ENCODE measurements at regions not wholly inside any gene's neighbourhood (a gene's known extent, or its start where the extent isn't known, plus 50 kb on each side); places are given as distances from the start of the nearest gene placed in this dataset.
"Not testable (repeated sequence)": the region's sequence is repeated elsewhere in the genome, so short reads cannot be mapped to it uniquely, and the experiment has no call there.

DNA sequence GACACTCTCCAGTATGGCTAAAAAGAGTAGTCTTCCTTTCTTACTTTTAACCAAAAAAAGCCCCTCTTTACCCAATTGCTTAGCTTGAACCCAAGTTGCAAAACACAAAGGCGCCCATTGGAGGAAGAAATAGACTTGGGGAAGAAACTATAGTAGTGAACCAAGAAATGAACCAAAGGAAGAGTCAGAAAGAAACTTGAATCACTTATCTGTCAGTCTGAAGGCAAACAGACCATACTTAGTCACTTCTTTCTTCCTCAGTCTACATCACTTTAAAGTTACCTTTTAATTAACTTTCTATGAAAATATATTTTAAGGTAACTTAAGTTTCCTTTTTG lies 161.4 kb upstream of the GIMD1 start:
- no peak overlapping the region for H3K4me3 ChIP-seq
- H3K36me3 ChIP-seq, result no peaks in the 10 kb centered on the region
- WGBS, 2 donors, result 60 to 80% methylated on average over 1 of the region's 1 CpG
- no peak for ATAC-seq (ENCODE audit: low FRiP score in 2 of 2)
- no peak overlapping the region for H3K27ac ChIP-seq
- H3K27me3 ChIP-seq, result no peaks in the 10 kb centered on the region
- DNase-seq, result no peak
- TF ChIP-seq POLR2A (IDR thresholded peaks at IDR 0.05) (no peak), POLR2AphosphoS5 (IDR thresholded peaks at IDR 0.05) (no peak), EP300 (IDR thresholded peaks at IDR 0.05) (no peak)
- TF ChIP-seq, protein P1, sequence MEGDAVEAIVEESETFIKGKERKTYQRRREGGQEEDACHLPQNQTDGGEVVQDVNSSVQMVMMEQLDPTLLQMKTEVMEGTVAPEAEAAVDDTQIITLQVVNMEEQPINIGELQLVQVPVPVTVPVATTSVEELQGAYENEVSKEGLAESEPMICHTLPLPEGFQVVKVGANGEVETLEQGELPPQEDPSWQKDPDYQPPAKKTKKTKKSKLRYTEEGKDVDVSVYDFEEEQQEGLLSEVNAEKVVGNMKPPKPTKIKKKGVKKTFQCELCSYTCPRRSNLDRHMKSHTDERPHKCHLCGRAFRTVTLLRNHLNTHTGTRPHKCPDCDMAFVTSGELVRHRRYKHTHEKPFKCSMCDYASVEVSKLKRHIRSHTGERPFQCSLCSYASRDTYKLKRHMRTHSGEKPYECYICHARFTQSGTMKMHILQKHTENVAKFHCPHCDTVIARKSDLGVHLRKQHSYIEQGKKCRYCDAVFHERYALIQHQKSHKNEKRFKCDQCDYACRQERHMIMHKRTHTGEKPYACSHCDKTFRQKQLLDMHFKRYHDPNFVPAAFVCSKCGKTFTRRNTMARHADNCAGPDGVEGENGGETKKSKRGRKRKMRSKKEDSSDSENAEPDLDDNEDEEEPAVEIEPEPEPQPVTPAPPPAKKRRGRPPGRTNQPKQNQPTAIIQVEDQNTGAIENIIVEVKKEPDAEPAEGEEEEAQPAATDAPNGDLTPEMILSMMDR (IDR thresholded peaks at IDR 0.05), result no peak
- H3K4me1 ChIP-seq, result no peaks in the 10 kb centered on the region
- no peaks in the 10 kb centered on the region for H3K9me3 ChIP-seq

DNA sequence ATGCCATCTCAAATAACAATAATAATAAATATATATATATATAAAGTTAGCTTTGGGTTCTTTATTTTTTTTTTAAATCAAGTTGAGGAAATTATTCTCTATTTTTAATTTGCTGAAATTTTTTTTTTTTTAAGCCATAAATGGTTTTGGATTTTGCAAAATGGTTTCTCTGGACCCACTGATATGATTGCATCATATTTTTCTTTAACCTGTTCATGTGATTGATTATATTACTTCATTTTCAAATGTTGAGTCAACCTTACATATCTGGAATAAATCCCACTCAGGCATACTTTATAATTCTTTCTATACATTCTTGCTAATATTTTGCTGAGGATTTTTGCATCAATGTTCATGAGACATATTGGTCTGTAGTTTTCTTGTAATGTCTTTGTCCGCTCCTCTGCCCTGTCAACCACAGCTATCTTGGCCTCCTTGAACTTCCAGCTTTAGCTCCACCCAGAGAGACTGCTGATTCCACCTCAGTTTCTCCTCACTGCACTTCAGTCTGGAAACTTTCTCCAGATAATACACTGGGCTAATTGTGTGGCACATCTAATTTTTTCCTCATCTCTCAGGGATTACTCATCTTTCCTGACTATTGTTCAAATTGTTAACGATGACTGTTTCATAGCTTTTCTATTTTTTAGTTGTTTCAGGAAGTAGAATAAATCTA lies 160.9 kb upstream of the GIMD1 start:
- H3K36me3 ChIP-seq, result no peaks in the 10 kb centered on the region
- ATAC-seq (ENCODE audit: low FRiP score in 2 of 2) (no peak), DNase-seq (no peak)
- no peak overlapping the region for H3K4me3 ChIP-seq
- TF ChIP-seq EP300 (IDR thresholded peaks at IDR 0.05) (no peak), POLR2A (IDR thresholded peaks at IDR 0.05) (no peak), POLR2AphosphoS5 (IDR thresholded peaks at IDR 0.05) (no peak)
- TF ChIP-seq, protein P1 (IDR thresholded peaks at IDR 0.05), result no peak
- H3K9me3 ChIP-seq, result no peaks in the 10 kb centered on the region
- H3K27me3 ChIP-seq, result no peaks in the 10 kb centered on the region
- no peak overlapping the region for H3K27ac ChIP-seq
- WGBS, 2 donors, result 69 to 86% methylated on average over 2 of the region's 2 CpGs
- no peaks in the 10 kb centered on the region for H3K4me1 ChIP-seq

DNA sequence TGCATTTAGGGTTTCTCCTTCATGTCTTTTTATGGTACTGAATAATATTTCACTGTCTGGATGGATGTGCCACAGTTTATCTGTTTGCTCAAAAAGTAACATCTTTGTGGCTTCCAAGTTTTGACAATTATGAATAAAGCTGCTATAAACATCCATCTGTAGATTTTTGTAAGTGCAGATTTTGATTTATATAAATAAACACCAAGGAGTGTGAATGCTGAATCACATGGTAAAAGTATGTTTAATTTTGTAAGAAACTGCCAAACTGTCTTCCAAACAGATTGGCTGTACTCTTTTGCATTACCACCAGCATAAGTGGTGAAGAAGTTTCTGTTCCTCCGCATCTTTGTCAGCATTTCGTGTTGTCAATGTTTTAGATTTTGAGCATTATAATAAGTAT lies 158.7 kb upstream of the GIMD1 start:
- Histone ChIP-seq H3K27ac (no peak overlapping the region), H3K36me3 (no peaks in the 10 kb centered on the region), H3K4me1 (no peaks in the 10 kb centered on the region), H3K4me3 (no peak overlapping the region), H3K27me3 (no peaks in the 10 kb centered on the region), H3K9me3 (no peaks in the 10 kb centered on the region)
- DNase-seq (no peak), ATAC-seq (ENCODE audit: low FRiP score in 2 of 2) (no peak)
- TF ChIP-seq POLR2AphosphoS5 (IDR thresholded peaks at IDR 0.05) (no peak), EP300 (IDR thresholded peaks at IDR 0.05) (no peak), POLR2A (IDR thresholded peaks at IDR 0.05) (no peak)
- TF ChIP-seq, protein P1 (IDR thresholded peaks at IDR 0.05), result no peak
- 83 to 96% methylated on average over 2 of the region's 2 CpGs for WGBS, 2 donors

DNA sequence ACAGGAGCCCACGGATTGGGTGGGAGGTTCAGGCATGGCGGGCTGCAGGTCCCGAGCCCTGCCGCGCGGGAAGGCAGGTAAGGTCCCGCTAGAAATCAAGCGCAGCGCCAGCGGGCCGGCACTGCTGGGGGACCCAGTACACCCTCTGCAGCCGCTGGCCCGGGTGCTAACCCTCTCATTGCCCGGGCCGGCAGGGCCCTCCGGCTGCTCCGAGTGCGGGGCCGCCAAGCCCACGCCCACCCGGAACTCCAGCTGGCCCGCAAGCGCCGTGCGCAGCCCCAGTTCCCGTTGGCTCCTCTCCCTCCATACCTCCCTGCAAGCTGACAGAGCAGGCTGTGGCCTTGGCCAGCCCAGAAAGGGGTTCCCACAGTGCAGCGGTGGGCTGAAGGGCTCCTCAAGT lies 156.8 kb upstream of the GIMD1 start:
- H3K27me3 ChIP-seq; H3K36me3 ChIP-seq; H3K27ac ChIP-seq; H3K4me1 ChIP-seq; H3K4me3 ChIP-seq; ATAC-seq (ENCODE audit: low FRiP score in 2 of 2); H3K9me3 ChIP-seq: not testable (repeated sequence)
- 94 to 96% methylated on average over 21 to 26 of the region's 27 CpGs for WGBS, 2 donors
- DNase-seq, result peak in 1 of 2 donors; percentile 78

DNA sequence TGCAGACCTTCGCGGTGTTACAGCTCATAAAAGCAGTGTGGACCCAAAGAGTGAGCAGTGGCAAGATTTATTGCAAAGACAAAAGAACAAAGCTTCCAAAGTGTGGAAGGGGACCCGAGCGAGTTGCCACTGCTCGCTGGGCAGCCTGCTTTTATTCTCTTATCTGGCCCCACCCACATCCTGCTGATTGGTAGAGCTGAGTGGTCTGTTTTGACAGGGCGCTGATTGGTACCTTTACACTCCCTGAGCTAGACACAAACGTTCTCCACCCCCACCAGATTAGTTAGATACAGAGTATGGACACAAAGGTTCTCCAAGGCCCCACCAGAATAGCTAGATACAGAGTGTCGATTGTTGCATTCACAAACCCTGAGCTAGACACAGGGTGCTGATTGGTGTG lies 156.2 kb upstream of the GIMD1 start:
- ATAC-seq (ENCODE audit: low FRiP score in 2 of 2); H3K27me3 ChIP-seq; DNase-seq; H3K4me1 ChIP-seq; H3K4me3 ChIP-seq; H3K27ac ChIP-seq; H3K9me3 ChIP-seq; H3K36me3 ChIP-seq: not testable (repeated sequence)
- 85 to 87% methylated on average over 8 of the region's 8 CpGs for WGBS, 2 donors

DNA sequence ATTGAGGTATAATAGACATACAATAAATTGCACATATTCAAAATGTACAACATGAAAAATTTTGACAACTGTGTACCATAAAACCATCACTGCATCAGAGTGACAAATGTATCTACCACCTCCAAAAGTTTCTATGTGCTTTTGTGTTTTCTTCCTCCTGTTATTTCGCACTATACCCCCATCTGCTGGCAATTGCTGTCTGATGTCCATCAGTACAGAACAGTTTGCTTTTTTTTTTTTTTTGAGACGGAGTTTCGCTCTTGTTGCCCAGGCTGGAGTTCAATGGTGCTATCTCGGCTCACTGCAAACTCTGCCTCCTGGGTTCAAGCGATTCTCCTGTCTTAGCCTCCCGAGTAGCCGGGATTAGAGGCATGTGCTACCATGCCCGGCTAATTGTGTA lies 154.3 kb upstream of the GIMD1 start:
- no peaks in the 10 kb centered on the region for H3K36me3 ChIP-seq
- DNase-seq (no peak), ATAC-seq (ENCODE audit: low FRiP score in 2 of 2) (no peak)
- no peaks in the 10 kb centered on the region for H3K27me3 ChIP-seq
- no peak for TF ChIP-seq POLR2AphosphoS5 (IDR thresholded peaks at IDR 0.05)
- TF ChIP-seq, protein P1 (IDR thresholded peaks at IDR 0.05), result no peak
- no peak for TF ChIP-seq EP300 (IDR thresholded peaks at IDR 0.05)
- H3K9me3 ChIP-seq, result no peaks in the 10 kb centered on the region
- 88 to 93% methylated on average over 8 of the region's 8 CpGs for WGBS, 2 donors
- H3K4me1 ChIP-seq, result no peaks in the 10 kb centered on the region
- H3K4me3 ChIP-seq, result no peak overlapping the region
- H3K27ac ChIP-seq, result no peak overlapping the region

Data from upper lobe of left lung (tissue), 6 donors.